PFSK-1 (cell line): ENCODE measurements at regions not wholly inside any gene's neighbourhood (a gene's known extent, or its start where the extent isn't known, plus 50 kb on each side); places are given as distances from the start of the nearest gene placed in this dataset.

Experiments
- POLR2AphosphoS5 ChIP-seq: IDR thresholded peaks from 2 replicates; pipeline ENCODE4 v1.6.1; 2012; ENCODE audit warnings: low read depth, mild to moderate bottlenecking, control low read depth, low read length, moderate library complexity
- TAF1 ChIP-seq: IDR thresholded peaks from 2 replicates; pipeline ENCODE4 v1.6.1; 2012; ENCODE audit warnings: low read length, control low read depth, borderline replicate concordance; ENCODE audit not compliant: insufficient read depth
- TF ChIP-seq, protein P1 (sequence below), 2 experiments: IDR thresholded peaks; 2 replicates each; pipeline versions ENCODE4 v1.6.1 to v1.8.0; 2011 to 2012; ENCODE audit warnings: low read depth in 2 of 2, low read length in 2 of 2, control low read depth in 1 of 2, inconsistent platforms in 1 of 2, mild to moderate bottlenecking in 1 of 2, moderate library complexity in 1 of 2; ENCODE audit not compliant: insufficient read depth in 1 of 2

DNA sequence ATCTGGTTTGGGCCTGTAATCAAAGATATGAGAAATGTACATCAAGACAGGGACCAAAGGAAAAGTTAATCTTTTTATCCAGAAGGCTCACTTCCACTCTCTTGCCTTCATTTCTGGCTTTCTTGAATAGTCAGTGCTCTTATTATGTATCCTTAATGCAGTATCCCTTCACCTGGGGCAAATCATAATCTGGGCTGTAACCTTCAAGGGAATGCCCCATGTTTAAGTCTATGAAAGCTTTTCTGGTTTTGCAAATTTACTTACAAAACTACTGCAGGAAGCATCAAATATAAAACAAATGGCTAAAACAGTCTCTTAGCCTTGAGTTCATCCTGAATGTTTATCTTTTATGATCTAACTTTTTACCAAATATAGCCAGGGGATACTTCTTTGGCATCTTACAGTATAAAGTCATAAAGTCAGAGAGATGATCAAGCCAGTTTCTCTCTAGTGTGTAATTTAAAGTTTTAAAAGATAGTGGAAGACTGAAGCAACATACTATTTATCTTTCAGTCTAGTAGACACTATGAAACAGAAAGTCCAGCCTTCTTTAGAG, 1214.8 kb downstream of the STIM2 start:
- TF ChIP-seq TAF1 (no peak), POLR2AphosphoS5 (no peak)
- TF ChIP-seq, protein P1, sequence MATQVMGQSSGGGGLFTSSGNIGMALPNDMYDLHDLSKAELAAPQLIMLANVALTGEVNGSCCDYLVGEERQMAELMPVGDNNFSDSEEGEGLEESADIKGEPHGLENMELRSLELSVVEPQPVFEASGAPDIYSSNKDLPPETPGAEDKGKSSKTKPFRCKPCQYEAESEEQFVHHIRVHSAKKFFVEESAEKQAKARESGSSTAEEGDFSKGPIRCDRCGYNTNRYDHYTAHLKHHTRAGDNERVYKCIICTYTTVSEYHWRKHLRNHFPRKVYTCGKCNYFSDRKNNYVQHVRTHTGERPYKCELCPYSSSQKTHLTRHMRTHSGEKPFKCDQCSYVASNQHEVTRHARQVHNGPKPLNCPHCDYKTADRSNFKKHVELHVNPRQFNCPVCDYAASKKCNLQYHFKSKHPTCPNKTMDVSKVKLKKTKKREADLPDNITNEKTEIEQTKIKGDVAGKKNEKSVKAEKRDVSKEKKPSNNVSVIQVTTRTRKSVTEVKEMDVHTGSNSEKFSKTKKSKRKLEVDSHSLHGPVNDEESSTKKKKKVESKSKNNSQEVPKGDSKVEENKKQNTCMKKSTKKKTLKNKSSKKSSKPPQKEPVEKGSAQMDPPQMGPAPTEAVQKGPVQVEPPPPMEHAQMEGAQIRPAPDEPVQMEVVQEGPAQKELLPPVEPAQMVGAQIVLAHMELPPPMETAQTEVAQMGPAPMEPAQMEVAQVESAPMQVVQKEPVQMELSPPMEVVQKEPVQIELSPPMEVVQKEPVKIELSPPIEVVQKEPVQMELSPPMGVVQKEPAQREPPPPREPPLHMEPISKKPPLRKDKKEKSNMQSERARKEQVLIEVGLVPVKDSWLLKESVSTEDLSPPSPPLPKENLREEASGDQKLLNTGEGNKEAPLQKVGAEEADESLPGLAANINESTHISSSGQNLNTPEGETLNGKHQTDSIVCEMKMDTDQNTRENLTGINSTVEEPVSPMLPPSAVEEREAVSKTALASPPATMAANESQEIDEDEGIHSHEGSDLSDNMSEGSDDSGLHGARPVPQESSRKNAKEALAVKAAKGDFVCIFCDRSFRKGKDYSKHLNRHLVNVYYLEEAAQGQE (IDR thresholded peaks at IDR 0.05; ENCODE audit: insufficient read depth in 1 of 2, low read depth in 2 of 2, low read length in 2 of 2): no peak
